ENCODE measurements at regions not wholly inside any gene's neighbourhood (a gene's known extent, or its start where the extent isn't known, plus 50 kb on each side); places are given as distances from the start of the nearest gene placed in this dataset.
"Not testable (repeated sequence)": the region's sequence is repeated elsewhere in the genome, so short reads cannot be mapped to it uniquely, and the experiment has no call there.

DNA sequence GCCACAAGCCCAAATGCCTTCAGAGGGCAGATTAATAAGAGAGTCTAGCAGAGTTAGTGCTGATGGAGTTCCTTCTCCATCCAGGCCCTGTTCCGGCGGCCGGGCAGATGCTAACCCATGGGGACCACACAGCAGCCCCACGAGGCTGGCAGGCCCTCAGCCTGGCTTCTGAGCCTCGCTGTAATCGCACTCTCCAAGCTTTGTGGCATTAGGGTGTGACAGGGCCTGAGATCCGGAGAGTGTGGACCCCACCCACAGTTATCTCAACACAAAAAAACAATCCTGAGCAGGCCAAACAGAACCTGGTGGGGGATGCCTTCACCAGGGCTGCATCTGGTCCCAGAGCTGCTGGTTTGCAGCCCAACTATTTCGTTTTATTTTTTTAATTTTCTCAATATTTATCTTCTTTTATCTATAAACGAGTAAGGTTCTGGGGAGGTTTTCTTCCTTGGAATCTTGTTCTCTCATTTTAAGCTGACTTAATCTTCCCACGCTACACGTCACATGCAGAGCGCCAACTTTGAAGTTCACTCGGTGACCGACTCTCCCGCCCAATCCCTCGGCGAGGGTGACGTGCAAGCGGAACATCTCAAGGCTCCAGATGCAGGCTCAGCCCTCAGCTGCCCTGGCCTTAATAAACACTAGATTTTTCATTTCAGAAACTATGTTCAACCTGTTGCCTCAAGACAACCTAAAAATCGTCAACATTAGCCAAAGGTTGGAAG lies 372.4 kb downstream of the BCL2L11 start:
- not testable (repeated sequence) for H2AFZ ChIP-seq (ENCODE audit: low read length); H3K9me3 ChIP-seq (ENCODE audit: control insufficient read depth, insufficient read depth, low read depth, low read length); H4K20me1 ChIP-seq (ENCODE audit: control insufficient read depth, extremely low read depth, insufficient read depth, low read length); H3K36me3 ChIP-seq (ENCODE audit: control insufficient read depth, insufficient read depth, low read length); H3K27me3 ChIP-seq (ENCODE audit: control insufficient read depth, insufficient read depth, low read length)
- H3K9ac ChIP-seq (ENCODE audit: insufficient read depth, low read length), result peak overlapping the region; percentile 41
- H3K79me2 ChIP-seq (ENCODE audit: control insufficient read depth, insufficient read depth, low read length), result peaks cover 30% of the 10 kb centered on the region
- H3K4me3 ChIP-seq (replicated peaks in 1 of 4; ENCODE audit: control extremely low read depth in 1 of 4, insufficient read depth in 1 of 4, low read depth in 3 of 4, low read length in 4 of 4), result peak overlapping the region; percentile 26 to 63 (median 61)
- H3K4me2 ChIP-seq (ENCODE audit: extremely low read depth, insufficient read depth, low read length), result peak overlapping the region; percentile 66
- H3K4me1 ChIP-seq (ENCODE audit: control insufficient read depth, extremely low read depth, insufficient read depth, low read length), result peaks cover 11% of the 10 kb centered on the region
- H3K27ac ChIP-seq (ENCODE audit: insufficient read depth, low read length), result peak overlapping the region; percentile 73
- peak in 1 of 2 donors; percentile 15 for DNase-seq (ENCODE audit: low read depth in 2 of 2)

DNA sequence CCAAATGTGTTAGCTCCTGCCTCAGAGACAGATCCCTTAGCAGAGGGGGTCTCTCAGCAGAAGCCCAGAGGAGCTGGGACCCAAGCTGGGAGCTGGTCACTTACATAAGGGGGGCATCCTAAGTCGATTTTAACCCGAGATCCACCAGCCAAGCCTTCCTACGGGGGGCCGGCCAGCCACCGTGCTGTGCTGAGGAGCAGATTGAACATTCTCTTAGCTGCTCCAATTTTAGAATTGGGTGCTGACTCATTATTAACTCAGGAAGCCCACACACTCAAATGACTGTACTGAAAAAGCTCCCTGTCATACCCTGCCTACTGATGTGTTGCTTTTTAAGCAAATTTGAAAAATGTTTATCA lies 373.0 kb downstream of the BCL2L11 start:
- H3K79me2 ChIP-seq (ENCODE audit: control insufficient read depth, insufficient read depth, low read length), result peaks cover 26% of the 10 kb centered on the region
- not testable (repeated sequence) for H3K9me3 ChIP-seq (ENCODE audit: control insufficient read depth, insufficient read depth, low read depth, low read length); H3K27me3 ChIP-seq (ENCODE audit: control insufficient read depth, insufficient read depth, low read length); H4K20me1 ChIP-seq (ENCODE audit: control insufficient read depth, extremely low read depth, insufficient read depth, low read length); H3K36me3 ChIP-seq (ENCODE audit: control insufficient read depth, insufficient read depth, low read length); H2AFZ ChIP-seq (ENCODE audit: low read length)
- peak overlapping the region; percentile 73 for H3K27ac ChIP-seq (ENCODE audit: insufficient read depth, low read length)
- H3K9ac ChIP-seq (ENCODE audit: insufficient read depth, low read length), result peak overlapping the region; percentile 41
- H3K4me1 ChIP-seq (ENCODE audit: control insufficient read depth, extremely low read depth, insufficient read depth, low read length), result peaks cover 11% of the 10 kb centered on the region
- H3K4me2 ChIP-seq (ENCODE audit: extremely low read depth, insufficient read depth, low read length), result peak overlapping the region; percentile 66
- peak overlapping the region; percentile 26 to 63 (median 61) for H3K4me3 ChIP-seq (replicated peaks in 1 of 4; ENCODE audit: control extremely low read depth in 1 of 4, insufficient read depth in 1 of 4, low read depth in 3 of 4, low read length in 4 of 4)
- DNase-seq (ENCODE audit: low read depth in 2 of 2), result peak in 1 of 2 donors; percentile 38

DNA sequence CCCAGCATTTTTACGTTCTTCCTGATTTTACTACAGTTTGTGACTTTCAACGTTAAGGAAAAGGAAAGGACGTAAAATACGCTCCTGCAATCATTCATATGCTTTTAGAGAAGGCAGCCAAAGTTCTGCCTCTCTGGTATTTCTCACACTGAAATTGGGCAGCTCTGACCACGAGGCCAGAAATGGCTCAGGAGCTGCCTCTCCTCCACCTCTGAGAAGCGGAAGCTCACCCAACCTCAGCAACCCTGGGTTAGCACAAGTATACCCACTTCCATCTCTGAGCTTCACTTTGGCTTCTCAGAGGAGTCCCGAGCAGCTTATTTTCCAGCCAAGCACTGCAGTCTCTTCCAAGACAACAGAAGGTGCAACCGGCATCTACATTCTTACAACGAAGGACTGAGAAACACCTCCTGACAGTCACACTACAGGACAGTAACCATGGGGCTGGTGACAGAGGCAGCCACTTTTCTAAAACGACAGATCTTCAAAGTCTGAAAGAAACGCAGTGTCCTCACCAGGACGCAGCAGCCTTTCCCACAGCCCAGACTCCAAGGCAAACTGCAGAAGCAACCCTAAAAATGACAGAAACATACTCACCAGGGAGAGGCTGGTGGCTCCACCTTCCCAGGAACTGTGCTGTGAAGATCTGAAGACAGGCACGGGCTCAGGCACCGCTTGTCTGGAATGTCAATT lies 373.7 kb downstream of the BCL2L11 start:
- not testable (repeated sequence) for H3K4me2 ChIP-seq (ENCODE audit: extremely low read depth, insufficient read depth, low read length)

DNA sequence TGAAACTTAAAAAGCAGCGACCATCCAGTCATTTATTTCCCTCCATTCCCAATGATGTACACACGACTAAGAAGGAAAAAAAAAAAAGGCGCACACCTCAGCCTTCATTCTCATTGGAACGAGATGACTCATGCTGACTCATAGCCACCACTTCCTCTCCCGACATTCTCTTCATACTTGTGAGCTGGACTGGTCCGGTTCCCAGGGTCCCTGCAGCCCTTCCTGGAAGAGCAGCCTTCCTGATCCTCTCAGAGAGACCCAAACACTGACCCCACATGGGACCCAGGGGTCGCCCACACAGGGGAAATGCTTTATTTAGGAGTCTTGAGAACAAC lies 374.2 kb downstream of the BCL2L11 start:
- Histone ChIP-seq H3K27ac (ENCODE audit: insufficient read depth, low read length) (peak overlapping the region; percentile 90), H3K79me2 (ENCODE audit: control insufficient read depth, insufficient read depth, low read length) (peaks cover 24% of the 10 kb centered on the region), H3K4me3 (replicated peaks in 1 of 4; ENCODE audit: control extremely low read depth in 1 of 4, insufficient read depth in 1 of 4, low read depth in 3 of 4, low read length in 4 of 4) (peak overlapping the region in 2 of 4 experiments; percentile 58 to 67), H3K4me1 (ENCODE audit: control insufficient read depth, extremely low read depth, insufficient read depth, low read length) (peaks cover 11% of the 10 kb centered on the region), H3K9ac (ENCODE audit: insufficient read depth, low read length) (peak overlapping the region; percentile 69)
- H3K36me3 ChIP-seq (ENCODE audit: control insufficient read depth, insufficient read depth, low read length); H3K4me2 ChIP-seq (ENCODE audit: extremely low read depth, insufficient read depth, low read length); H4K20me1 ChIP-seq (ENCODE audit: control insufficient read depth, extremely low read depth, insufficient read depth, low read length); H2AFZ ChIP-seq (ENCODE audit: low read length); DNase-seq (ENCODE audit: low read depth in 2 of 2); H3K9me3 ChIP-seq (ENCODE audit: control insufficient read depth, insufficient read depth, low read depth, low read length); H3K27me3 ChIP-seq (ENCODE audit: control insufficient read depth, insufficient read depth, low read length): not testable (repeated sequence)

More for the DNA sequence above, 373.7 kb downstream of the BCL2L11 start:
- Histone ChIP-seq H3K4me3 (replicated peaks in 1 of 4; ENCODE audit: control extremely low read depth in 1 of 4, insufficient read depth in 1 of 4, low read depth in 3 of 4, low read length in 4 of 4) (peak overlapping the region; percentile 27 to 67 (median 48)), H3K79me2 (ENCODE audit: control insufficient read depth, insufficient read depth, low read length) (peaks cover 25% of the 10 kb centered on the region), H3K9ac (ENCODE audit: insufficient read depth, low read length) (peak overlapping the region; percentile 69), H3K4me1 (ENCODE audit: control insufficient read depth, extremely low read depth, insufficient read depth, low read length) (peaks cover 11% of the 10 kb centered on the region), H3K27ac (ENCODE audit: insufficient read depth, low read length) (peak overlapping the region; percentile 90)
- H3K9me3 ChIP-seq (ENCODE audit: control insufficient read depth, insufficient read depth, low read depth, low read length); H2AFZ ChIP-seq (ENCODE audit: low read length); H3K27me3 ChIP-seq (ENCODE audit: control insufficient read depth, insufficient read depth, low read length); H4K20me1 ChIP-seq (ENCODE audit: control insufficient read depth, extremely low read depth, insufficient read depth, low read length); H3K36me3 ChIP-seq (ENCODE audit: control insufficient read depth, insufficient read depth, low read length); DNase-seq (ENCODE audit: low read depth in 2 of 2): not testable (repeated sequence)

DNA sequence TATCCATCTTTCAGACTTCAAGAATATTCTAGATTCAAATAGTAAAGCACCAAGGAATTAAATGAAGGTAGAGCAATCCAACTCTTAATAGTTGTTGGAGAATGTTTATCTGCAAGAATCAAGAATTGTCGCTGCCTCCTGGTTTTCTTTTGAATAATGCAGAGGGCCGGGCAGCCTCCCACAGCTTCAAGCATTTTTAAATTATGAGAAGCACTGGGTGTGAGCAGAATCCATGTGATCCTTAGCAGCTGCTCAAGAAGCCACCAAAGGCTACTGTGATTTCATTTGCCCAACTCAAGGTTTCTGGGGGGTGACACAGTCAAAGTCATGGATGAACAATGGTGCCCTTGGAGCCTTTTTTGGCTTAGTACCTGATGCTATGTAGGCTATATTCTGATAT lies 374.9 kb downstream of the BCL2L11 start:
- H3K79me2 ChIP-seq (ENCODE audit: control insufficient read depth, insufficient read depth, low read length), result peaks cover 19% of the 10 kb centered on the region
- H3K36me3 ChIP-seq (ENCODE audit: control insufficient read depth, insufficient read depth, low read length); H4K20me1 ChIP-seq (ENCODE audit: control insufficient read depth, extremely low read depth, insufficient read depth, low read length); H3K27me3 ChIP-seq (ENCODE audit: control insufficient read depth, insufficient read depth, low read length); H3K9ac ChIP-seq (ENCODE audit: insufficient read depth, low read length); H3K4me2 ChIP-seq (ENCODE audit: extremely low read depth, insufficient read depth, low read length); H3K9me3 ChIP-seq (ENCODE audit: control insufficient read depth, insufficient read depth, low read depth, low read length); H2AFZ ChIP-seq (ENCODE audit: low read length): not testable (repeated sequence)
- DNase-seq (ENCODE audit: low read depth in 2 of 2), result peak; percentile 42 to 80
- peak overlapping the region; percentile 80 for H3K27ac ChIP-seq (ENCODE audit: insufficient read depth, low read length)
- H3K4me1 ChIP-seq (ENCODE audit: control insufficient read depth, extremely low read depth, insufficient read depth, low read length), result peaks cover 11% of the 10 kb centered on the region
- peak overlapping the region in 1 of 4 experiments; percentile 4 for H3K4me3 ChIP-seq (replicated peaks in 1 of 4; ENCODE audit: control extremely low read depth in 1 of 4, insufficient read depth in 1 of 4, low read depth in 3 of 4, low read length in 4 of 4)

DNA sequence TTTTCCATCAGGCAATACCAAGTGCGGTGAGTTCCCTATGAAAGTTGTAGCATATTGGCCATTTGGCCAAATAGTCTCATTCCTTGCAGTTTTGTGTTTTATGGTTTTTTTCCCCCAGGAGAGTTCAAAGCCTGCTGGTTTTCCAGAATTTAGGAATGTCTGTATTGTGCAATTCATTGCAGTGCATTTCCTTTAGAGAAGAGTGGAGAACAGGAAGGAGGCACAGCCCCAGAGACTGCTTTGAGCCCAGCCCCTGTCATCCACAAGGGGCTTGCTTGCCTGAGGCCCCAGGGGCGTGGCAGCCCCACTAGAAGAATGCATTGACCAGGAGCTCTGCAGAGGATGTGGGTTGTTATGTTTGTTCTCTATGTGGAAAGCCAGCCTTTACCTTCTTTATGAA lies 375.5 kb downstream of the BCL2L11 start:
- not testable (repeated sequence) for H3K9me3 ChIP-seq (ENCODE audit: control insufficient read depth, insufficient read depth, low read depth, low read length); H4K20me1 ChIP-seq (ENCODE audit: control insufficient read depth, extremely low read depth, insufficient read depth, low read length); H3K36me3 ChIP-seq (ENCODE audit: control insufficient read depth, insufficient read depth, low read length); H3K27me3 ChIP-seq (ENCODE audit: control insufficient read depth, insufficient read depth, low read length); H3K9ac ChIP-seq (ENCODE audit: insufficient read depth, low read length); H3K4me2 ChIP-seq (ENCODE audit: extremely low read depth, insufficient read depth, low read length); H3K4me3 ChIP-seq (replicated peaks in 1 of 4; ENCODE audit: control extremely low read depth in 1 of 4, insufficient read depth in 1 of 4, low read depth in 3 of 4, low read length in 4 of 4); H2AFZ ChIP-seq (ENCODE audit: low read length)
- peak overlapping the region; percentile 80 for H3K27ac ChIP-seq (ENCODE audit: insufficient read depth, low read length)
- H3K79me2 ChIP-seq (ENCODE audit: control insufficient read depth, insufficient read depth, low read length), result peaks cover 16% of the 10 kb centered on the region
- peaks cover 11% of the 10 kb centered on the region for H3K4me1 ChIP-seq (ENCODE audit: control insufficient read depth, extremely low read depth, insufficient read depth, low read length)
- DNase-seq (ENCODE audit: low read depth in 2 of 2), result peak; percentile 40 to 76
